Lower leg skin (tissue), 3 donors: ENCODE measurements at regions not wholly inside any gene's neighbourhood (a gene's known extent, or its start where the extent isn't known, plus 50 kb on each side); places are given as distances from the start of the nearest gene placed in this dataset.

ENCODE experiments used
- POLR2A ChIP-seq, 2 donors: fragments of 450-650 bp; IDR thresholded peaks; one replicate each; pipeline ENCODE4 v1.6.1; 2016 to 2017; ENCODE audit warnings: antibody characterized with exemption in 2 of 2, mild to moderate bottlenecking in 1 of 2, moderate library complexity in 1 of 2
- TF ChIP-seq, protein P1 (sequence below), 3 donors: fragments of 450-650 bp; IDR thresholded peaks; one replicate each; pipeline ENCODE4 v1.5.1; 2016; ENCODE audit warnings: antibody characterized with exemption in 3 of 3, mild to moderate bottlenecking in 3 of 3, moderate library complexity in 2 of 3

DNA sequence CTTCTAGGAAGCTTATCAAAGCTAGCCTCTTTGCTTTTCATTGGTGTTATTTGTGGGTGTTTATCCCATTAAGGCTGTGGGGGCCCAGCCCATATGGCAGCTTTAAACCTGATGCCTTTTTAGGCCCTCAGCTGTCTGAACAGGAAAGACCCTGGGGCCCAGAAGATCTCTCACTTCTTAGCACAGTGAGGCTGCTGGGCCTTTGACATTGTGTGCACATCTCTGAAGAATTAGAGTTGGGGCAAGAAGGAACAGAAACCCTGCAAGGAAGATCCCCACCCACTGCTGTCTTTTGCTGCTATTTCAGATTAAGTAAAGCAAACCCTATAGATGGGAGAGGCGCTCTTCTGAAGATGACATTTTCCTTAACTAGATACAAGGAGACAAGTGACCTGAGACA is 250.0 kb downstream of the SMAD2 start:
- TF ChIP-seq, protein P1, sequence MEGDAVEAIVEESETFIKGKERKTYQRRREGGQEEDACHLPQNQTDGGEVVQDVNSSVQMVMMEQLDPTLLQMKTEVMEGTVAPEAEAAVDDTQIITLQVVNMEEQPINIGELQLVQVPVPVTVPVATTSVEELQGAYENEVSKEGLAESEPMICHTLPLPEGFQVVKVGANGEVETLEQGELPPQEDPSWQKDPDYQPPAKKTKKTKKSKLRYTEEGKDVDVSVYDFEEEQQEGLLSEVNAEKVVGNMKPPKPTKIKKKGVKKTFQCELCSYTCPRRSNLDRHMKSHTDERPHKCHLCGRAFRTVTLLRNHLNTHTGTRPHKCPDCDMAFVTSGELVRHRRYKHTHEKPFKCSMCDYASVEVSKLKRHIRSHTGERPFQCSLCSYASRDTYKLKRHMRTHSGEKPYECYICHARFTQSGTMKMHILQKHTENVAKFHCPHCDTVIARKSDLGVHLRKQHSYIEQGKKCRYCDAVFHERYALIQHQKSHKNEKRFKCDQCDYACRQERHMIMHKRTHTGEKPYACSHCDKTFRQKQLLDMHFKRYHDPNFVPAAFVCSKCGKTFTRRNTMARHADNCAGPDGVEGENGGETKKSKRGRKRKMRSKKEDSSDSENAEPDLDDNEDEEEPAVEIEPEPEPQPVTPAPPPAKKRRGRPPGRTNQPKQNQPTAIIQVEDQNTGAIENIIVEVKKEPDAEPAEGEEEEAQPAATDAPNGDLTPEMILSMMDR (IDR thresholded peaks at IDR 0.05): no peak
- no peak for TF ChIP-seq POLR2A (IDR thresholded peaks at IDR 0.05)
